ENCODE measurements at regions not wholly inside any gene's neighbourhood (a gene's known extent, or its start where the extent isn't known, plus 50 kb on each side); places are given as distances from the start of the nearest gene placed in this dataset.
"Not testable (repeated sequence)": the region's sequence is repeated elsewhere in the genome, so short reads cannot be mapped to it uniquely, and the experiment has no call there.

DNA sequence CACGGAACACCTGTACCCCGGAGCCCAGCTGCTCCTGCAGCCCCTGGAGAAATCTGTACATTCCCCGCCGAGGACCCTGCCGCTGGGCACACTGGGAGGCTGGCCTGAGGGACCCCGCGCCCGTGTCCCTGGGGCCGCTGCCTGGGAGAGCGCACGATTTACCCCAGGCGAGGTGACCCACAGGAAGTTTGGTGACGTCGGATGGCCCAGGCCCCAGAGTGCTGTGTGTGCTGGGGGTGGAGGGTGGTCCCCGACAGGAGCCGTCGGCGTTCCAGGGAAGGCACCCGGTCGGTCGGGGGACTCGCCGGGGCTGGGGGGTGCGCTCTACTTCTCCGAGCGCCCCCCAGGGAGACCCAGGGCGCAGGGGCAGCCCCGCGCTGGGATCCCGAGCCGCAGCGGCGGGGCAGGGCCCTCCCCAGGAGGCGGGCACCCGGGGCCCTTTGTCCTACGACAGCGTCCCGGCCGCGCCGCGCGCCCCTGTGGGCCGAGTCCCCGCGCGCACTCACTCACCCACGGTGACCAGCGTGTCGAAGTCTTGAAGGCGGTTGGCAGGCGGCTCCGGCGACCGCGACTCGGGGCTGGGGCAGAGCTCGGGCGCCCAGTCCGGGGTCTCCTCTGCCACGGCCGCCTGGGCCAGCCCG, 167.9 kb upstream of the PRKX start:
- DNase-seq = not testable (repeated sequence)

DNA sequence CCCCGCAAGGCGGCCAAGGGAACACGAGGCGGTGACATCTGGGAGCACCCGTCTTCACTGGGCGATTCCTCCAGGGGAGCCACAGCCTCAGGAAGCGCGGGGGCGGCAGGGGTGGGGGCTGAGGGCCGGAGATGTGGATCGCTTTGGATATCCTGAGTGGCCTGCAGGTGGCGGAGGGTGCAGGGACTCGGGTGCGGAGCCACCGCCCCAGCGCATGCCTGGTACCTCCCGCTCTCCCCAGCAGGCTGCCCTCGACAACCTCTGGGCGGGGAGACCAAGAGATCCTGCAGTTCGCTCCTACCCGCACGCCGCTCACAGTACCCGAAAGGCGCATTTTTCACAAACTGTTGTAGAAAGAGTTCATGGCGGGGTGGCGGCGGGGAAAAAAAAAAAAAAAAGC, 162.9 kb upstream of the PRKX start:
- not testable (repeated sequence) for DNase-seq

DNA sequence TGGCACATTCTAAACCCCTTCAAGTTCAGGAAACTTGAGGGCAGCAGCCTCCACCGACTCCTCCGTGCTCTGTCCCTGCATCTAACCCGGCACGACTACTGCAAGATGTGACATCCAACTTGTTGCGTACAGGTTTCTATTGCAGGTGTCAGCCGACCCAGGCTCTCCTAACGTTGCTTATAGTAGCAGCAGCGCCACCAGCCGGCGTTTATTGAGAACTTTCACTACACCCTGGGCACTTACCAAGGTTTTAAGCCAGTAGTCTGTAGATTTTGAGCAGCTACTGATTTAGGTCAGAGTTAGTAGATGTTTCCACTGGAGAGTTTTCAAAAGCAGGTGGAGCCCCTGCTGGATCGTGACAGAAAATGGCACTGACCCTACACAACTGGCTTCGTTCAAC, 162.2 kb upstream of the PRKX start:
- not testable (repeated sequence) for DNase-seq

DNA sequence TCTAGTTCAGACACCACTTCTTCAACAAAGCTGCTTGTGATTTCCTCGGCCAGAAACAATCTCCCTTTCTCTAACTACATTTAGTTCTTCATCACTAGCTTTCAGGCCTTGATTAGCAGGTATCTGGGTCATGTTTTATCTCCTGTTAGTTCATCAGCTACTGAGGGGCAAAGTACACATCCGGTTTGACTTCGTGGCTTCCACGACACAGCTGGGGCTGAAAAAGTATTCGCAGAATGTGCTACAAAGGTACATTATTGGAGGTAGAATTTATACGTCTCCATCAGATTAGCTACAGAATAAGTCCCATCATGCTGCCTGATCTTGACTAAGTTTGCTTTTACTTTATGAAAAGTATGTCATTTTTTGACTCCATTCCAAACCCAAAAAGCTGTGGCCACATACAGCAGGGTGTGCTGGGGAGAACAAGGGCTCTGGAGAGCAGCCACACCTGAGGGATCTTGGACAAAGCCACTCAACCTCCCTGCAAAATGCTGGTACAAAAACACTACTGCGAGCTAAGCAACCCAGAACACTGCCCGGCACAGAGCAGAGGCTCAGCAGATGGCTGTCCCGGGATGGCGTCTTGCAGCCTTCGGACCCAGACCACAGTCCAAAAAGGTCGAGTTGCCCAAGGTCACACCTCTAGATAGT, 158.9 kb upstream of the PRKX start:
- not testable (repeated sequence) for DNase-seq

DNA sequence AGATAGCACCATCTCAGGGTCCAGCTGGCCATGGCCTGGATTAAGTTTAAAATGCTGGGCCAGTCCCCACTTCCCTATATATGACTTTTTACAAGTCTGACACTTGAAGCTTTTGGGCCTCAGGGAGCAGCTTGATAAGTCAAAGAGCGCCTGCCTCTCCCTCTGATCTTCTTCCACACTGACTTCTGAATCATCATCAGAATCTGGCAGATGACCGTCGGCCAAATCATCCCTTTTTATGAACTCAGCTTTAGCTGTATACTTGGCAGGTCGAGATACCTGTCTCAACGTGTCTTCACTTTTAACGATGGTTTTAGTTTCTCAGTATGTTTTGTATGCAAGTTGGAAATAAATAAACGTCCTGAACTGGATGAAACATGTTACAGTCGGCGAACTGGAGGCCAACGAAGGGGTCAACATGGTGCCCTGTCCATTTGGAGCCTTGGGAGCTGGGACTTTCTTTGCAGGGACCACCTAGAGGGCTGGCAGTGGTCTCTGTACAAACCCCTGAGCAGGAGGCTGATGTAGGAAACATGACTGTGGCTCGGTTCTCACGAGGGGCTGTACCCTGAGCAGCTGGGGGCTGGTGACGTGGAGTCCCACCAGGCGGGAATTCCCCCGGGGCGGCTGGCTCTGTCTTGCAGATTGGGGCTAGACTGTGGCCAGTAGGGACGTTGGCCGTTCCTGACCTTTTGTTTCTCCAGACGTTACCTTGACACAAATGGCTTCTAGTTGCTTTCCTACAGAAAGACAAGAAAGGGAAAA, 153.8 kb upstream of the PRKX start:
- DNase-seq = not testable (repeated sequence)

DNA sequence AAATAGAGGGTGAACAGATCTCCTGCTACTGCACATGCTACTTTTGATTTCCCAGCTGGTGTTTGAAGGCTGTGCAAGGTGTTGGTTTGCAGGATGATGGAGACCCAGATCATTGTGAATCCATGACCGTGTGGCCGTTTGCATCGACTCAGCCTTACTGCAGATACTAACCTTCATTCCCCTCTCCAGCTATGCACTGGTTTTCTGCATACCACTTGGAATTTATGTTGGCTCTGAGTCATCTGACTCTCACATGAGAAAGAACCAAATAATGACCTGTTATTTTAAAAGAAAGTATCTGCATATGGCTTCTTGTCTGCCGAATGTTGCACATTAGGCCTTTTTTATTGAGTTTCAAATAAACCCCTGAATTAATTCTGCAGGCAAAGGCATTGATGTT, 144.9 kb upstream of the PRKX start:
- DNase-seq = not testable (repeated sequence)

DNA sequence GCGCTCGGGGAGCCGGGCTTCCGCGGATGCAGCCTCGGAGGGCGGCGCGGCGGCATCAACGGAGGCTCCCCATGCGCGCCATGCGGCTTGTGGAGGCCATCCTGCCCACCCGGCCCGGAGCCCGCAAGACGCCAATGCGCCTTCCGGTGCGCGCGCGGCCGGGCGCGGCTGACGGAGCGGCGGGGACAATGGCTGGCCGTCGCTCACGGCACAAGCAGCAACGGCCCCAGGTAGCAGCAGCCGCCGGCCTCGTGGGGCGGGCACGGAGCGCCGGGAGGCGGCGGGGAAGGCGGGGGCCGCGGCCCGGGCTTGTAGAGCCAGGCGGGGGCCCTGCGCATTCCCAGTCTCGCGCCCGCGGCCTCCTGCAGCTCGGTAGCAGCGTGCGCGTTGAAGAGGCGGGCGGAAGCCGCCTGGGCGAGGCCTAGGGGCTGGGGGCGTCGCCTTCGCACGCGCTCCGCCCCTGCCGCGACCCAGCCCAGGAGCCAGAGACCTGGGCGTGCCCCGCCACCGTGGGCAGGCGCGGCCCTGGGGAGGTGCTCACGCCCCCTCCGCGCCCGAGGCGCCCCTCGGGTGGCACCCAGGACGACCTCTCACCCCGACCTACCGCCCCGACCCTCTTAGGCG, 130.2 kb upstream of the PRKX start:
- DNase-seq = not testable (repeated sequence)

DNA sequence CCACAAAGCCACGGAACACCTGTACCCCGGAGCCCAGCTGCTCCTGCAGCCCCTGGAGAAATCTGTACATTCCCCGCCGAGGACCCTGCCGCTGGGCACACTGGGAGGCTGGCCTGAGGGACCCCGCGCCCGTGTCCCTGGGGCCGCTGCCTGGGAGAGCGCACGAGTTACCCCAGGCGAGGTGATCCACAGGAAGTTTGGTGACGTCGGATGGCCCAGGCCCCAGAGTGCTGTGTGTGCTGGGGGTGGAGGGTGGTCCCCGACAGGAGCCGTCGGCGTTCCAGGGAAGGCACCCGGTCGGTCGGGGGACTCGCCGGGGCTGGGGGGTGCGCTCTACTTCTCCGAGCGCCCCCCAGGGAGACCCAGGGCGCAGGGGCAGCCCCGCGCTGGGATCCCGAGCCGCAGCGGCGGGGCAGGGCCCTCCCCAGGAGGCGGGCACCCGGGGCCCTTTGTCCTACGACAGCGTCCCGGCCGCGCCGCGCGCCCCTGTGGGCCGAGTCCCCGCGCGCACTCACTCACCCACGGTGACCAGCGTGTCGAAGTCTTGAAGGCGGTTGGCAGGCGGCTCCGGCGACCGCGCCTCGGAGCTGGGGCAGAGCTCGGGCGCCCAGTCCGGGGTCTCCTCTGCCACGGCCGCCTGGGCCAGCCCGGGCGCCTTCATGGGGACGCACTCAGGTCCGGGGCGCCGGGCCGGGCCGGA, 129.5 kb upstream of the PRKX start:
- not testable (repeated sequence) for DNase-seq

DNA sequence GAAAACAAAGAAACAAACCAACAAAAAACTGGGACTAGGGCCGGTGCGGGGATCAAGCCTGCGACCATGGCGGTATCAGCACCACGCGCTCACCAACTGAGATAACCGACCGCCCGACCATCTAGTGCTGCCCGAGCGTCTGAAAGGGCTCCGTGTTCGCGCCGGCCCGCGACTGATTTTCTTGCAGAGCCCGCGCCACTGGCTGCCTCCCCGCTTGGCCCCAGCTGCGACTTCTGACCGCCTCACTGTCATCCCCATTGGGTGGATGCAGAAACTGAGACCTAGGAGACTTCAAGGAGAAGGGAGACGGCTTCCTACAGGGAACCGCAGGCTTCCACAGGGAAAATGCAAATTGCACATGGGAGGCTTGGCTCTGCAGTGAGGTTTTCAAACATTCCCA, 125.3 kb upstream of the PRKX start:
- not testable (repeated sequence) for DNase-seq

DNA sequence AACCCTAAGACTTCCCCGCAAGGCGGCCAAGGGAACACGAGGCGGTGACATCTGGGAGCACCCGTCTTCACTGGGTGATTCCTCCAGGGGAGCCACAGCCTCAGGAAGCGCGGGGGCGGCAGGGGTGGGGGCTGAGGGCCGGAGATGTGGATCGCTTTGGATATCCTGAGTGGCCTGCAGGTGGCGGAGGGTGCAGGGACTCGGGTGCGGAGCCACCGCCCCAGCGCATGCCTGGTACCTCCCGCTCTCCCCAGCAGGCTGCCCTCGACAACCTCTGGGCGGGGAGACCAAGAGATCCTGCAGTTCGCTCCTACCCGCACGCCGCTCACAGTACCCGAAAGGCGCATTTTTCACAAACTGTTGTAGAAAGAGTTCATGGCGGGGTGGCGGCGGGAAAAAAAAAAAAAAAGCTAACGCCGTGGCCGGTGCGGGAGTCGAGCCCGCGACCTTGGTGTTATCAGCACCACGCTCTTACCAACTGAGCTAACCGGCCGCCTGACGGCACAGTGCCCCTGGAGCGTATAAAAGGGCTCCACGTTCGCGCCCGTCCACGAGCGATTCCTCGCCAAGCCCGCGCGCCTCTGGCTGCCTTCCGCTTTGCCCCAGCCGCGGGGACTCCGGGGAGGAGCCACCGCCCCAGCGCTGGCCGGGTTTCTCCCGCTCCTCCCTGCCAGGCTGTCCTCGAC, 124.7 kb upstream of the PRKX start:
- DNase-seq = not testable (repeated sequence)

DNA sequence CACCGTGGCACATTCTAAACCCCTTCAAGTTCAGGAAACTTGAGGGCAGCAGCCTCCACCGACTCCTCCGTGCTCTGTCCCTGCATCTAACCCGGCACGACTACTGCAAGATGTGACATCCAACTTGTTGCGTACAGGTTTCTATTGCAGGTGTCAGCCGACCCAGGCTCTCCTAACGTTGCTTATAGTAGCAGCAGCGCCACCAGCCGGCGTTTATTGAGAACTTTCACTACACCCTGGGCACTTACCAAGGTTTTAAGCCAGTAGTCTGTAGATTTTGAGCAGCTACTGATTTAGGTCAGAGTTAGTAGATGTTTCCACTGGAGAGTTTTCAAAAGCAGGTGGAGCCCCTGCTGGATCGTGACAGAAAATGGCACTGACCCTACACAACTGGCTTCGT, 123.8 kb upstream of the PRKX start:
- DNase-seq = not testable (repeated sequence)

DNA sequence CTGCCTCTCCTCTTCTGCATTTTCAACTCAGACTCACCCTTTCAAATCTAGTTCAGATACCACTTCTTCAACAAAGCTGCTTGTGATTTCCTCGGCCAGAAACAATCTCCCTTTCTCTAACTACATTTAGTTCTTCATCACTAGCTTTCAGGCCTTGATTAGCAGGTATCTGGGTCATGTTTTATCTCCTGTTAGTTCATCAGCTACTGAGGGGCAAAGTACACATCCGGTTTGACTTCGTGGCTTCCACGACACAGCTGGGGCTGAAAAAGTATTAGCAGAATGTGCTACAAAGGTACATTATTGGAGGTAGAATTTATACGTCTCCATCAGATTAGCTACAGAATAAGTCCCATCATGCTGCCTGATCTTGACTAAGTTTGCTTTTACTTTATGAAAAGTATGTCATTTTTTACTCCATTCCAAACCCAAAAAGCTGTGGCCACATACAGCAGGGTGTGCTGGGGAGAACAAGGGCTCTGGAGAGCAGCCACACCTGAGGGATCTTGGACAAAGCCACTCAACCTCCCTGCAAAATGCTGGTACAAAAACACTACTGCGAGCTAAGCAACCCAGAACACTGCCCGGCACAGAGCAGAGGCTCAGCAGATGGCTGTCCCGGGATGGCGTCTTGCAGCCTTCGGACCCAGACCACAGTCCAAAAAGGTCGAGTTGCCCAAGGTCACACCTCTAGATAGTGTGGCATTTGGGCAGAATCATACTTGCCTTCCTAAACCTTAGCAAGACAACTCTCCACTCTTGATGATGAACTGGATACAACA, 120.5 kb upstream of the PRKX start:
- not testable (repeated sequence) for DNase-seq

DNA sequence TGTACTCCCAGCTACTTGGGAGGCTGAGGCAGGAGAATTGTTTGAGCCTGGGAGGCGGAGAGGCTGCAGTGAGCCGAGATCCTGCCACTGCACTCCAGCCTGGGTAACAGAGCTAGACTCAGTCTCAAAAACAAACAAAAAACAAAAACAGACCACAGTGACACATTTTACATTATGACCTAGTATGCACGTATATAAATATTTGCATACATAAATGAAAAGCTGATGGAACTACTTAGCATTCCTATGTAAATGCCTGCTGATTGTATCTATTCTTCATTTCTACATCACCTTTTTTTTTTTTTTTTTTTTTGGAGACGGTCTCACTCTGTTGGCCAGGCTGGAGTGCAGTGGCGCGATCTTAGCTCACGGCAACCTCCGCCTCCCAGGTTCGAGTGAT, 116.6 kb upstream of the PRKX start:
- not testable (repeated sequence) for DNase-seq

DNA sequence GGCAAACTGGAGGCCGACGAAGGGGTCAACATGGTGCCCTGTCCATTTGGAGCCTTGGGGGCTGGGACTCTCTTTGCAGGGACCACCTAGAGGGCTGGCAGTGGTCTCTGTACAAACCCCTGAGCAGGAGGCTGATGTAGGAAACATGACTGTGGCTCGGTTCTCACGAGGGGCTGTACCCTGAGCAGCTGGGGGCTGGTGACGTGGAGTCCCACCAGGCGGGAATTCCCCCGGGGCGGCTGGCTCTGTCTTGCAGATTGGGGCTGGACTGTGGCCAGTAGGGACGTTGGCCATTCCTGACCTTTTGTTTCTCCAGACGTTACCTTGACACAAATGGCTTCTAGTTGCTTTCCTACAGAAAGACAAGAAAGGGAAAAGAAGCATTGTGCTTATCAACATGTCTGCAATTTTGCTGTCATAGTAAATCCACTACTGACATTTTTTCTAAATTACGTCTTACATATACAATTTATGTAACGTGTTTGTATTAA, 115.6 kb upstream of the PRKX start:
- DNase-seq = not testable (repeated sequence)

DNA sequence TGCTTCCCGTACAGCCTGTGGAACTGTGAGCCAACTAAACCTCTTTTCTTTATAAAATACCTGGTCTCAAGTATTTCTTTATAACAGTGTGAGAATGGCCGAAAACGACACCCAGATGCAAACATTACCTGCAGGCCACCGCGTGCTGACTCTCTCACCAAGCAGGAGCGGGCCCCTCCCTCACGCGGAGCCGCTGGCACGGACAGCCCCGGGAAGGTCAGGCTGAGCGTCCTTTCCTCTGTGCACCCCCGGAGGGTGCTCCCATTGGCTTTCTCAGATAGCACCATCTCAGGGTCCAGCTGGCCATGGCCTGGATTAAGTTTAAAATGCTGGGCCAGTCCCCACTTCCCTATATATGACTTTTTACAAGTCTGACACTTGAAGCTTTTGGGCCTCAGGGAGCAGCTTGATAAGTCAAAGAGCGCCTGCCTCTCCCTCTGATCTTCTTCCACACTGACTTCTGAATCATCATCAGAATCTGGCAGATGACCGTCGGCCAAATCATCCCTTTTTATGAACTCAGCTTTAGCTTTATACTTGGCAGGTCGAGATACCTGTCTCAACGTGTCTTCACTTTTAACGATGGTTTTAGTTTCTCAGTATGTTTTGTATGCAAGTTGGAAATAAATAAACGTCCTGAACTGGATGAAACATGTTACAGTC, 115.1 kb upstream of the PRKX start:
- not testable (repeated sequence) for DNase-seq

DNA sequence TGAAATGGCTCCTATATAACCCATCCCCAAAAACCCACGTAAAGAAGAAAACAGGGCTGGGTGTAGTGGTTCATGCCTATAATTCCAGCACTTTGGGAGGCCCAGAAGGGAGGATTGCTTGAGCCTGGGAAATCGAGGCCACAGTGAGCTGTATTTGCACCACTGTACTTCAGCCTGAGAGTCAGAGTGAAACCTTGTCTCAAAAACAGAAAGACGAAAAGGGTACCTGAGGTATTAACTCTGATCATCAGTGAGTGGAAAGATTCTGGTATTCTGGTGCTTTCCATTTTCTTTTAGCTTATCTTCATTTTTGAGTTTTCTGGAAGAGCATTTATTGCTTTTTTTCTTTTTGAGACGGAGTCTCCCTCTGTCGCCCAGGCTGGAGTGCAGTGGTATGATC, 110.6 kb upstream of the PRKX start:
- DNase-seq = not testable (repeated sequence)

DNA sequence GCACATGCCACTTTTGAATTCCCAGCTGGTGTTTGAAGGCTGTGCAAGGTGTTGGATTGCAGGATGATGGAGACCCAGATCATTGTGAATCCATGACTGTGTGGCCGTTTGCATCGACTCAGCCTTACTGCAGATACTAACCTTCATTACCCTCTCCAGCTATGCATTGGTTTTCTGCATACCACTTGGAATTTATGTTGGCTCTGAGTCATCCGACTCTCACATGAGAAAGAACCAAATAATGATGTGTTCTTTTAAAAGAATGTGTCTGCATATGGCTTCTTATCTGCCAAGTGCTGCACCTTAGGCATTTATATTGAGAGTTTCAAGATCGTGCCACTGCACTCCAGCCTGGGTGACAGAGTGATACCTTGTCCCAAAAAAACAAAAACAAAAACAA, 106.7 kb upstream of the PRKX start:
- no peak for DNase-seq

DNA sequence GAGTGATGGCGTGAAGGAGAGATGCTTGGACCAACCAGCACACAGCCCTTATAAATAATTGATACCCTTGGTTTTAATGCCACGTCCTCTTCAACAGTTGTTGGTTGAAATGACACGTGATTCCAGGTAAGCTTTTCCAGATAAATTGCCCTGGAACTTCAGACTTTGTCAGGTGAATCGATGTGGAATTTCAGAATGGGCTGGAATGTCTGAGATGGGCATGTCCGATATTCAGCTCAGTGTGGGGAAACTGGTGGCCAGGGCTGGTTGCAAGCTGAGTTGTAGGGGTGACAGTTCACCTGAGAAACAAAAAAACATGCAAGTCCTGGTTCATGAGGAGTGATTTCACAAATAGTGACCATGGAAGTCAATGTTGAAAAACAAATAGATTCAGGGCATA, 104.0 kb upstream of the PRKX start:
- DNase-seq = not testable (repeated sequence)

DNA sequence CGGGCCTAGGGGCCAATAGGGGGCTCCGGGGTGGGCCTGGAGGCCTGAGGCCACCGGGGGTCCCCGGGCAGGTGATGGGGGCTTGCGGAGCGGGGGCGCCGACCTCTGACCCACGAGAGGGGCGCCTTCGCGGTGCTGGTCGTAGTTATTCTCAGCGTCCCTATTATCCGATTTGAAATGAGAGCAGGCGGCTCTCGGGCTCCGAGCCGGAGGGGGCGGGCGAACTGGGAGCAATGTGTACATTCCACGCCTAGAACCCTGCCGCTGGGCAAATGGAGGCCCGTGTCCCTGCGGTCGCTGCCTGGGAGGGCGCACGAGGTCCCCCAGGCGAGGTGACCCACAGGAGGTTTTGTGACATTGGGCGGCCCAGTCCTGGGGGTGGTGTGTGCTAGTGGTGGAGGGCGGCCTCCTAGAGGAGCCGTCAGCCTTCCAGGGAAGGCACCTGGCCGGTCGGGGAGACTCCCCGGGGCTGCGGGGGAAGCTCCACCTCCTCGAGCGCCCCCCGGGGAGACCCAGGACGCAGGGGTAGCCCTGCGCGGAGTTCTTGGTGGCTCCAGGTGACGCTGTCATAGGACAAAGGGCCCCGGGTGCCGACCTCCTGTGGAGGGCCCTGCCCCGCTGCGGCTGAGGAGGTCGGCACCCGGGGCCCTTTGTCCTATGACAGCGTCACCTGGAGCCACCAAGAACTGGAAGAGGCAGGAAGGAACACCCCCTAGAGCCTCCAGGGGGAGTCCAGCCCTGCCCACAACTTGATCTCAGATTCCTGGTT, 102.6 kb upstream of the PRKX start:
- DNase-seq = no peak

Data from suppressor macrophage treated with lipopolysaccharide for 4 hours (primary cell).